BJ (cell line): ENCODE measurements at regions not wholly inside any gene's neighbourhood (a gene's known extent, or its start where the extent isn't known, plus 50 kb on each side); places are given as distances from the start of the nearest gene placed in this dataset.

ENCODE experiments used
- CTCF ChIA-PET: fragments of 350-600 bp; formaldehyde crosslinking; extraction: SDS; loops from one replicate; lab custom pipeline; 2021; ENCODE audit warnings: antibody characterized with exemption, inconsistent platforms; lab: Yijun Ruan, JAX
- POLR2A ChIA-PET: fragments of 300-600 bp; sonication (Branson Sonifier 250); formaldehyde crosslinking; extraction: SDS; loops from one replicate; lab custom pipeline; 2021; ENCODE audit warnings: antibody characterized with exemption; lab: Charles Lee
- DNase-seq: peaks from one replicate; pipeline ENCODE4 v3.0.0-alpha.2; 2011; ENCODE audit warnings: low read depth
- H3K27me3 ChIP-seq: 2 replicates; pipeline ENCODE4 v1.6.0; 2011; ENCODE audit warnings: low read length; ENCODE audit not compliant: control insufficient read depth, insufficient read depth
- H3K36me3 ChIP-seq: 2 replicates; pipeline ENCODE4 v1.5.1; 2011; ENCODE audit warnings: low read length; ENCODE audit not compliant: control insufficient read depth, insufficient read depth
- H3K4me3 ChIP-seq: 2 replicates; pipeline ENCODE4 v1.5.1; 2011; ENCODE audit warnings: low read depth, mild to moderate bottlenecking, control low read depth, low read length
- CTCF ChIP-seq: IDR thresholded peaks from 2 replicates; pipeline ENCODE4 v1.5.1; 2011; ENCODE audit warnings: low read depth, mild to moderate bottlenecking, control low read depth, inconsistent platforms, low read length, moderate library complexity; ENCODE audit not compliant: insufficient read depth

GRCh38 chr10:64501807-64502206, 980.6 kb downstream of the REEP3 start:
- Histone ChIP-seq H3K27me3 (no peaks in the 10 kb centered on the region), H3K36me3 (no peaks in the 10 kb centered on the region), H3K4me3 (no peak overlapping the region)
- no peak for TF ChIP-seq CTCF
- DNase-seq = no peak
- CTCF ChIA-PET = interaction anchor here (0.6 kb wide), 1 partner anchor 16 kb away, joined by 5 read pairs; no protein-coding TSS in a partner anchor
- POLR2A ChIA-PET = no interaction called here

GRCh38 chr10:64502936-64503335, 981.7 kb downstream of the REEP3 start:
- CTCF ChIA-PET = no interaction called here
- POLR2A ChIA-PET = no interaction called here

GRCh38 chr10:64503429-64503828, 982.2 kb downstream of the REEP3 start:
- H3K27me3 ChIP-seq = no peaks in the 10 kb centered on the region

More at GRCh38 chr10:64502936-64503335, 981.7 kb downstream of the REEP3 start:
- Histone ChIP-seq H3K27me3 (no peaks in the 10 kb centered on the region), H3K4me3 (no peak overlapping the region), H3K36me3 (no peaks in the 10 kb centered on the region)
- TF ChIP-seq CTCF = no peak
- DNase-seq = no peak

GRCh38 chr10:64505501-64505900, 984.3 kb downstream of the REEP3 start:
- no peak for TF ChIP-seq CTCF
- no peak for DNase-seq
- ChIA-PET CTCF (no interaction called here), POLR2A (no interaction called here)
- Histone ChIP-seq H3K36me3 (no peaks in the 10 kb centered on the region), H3K27me3 (no peaks in the 10 kb centered on the region), H3K4me3 (no peak overlapping the region)

More at GRCh38 chr10:64503429-64503828, 982.2 kb downstream of the REEP3 start:
- Histone ChIP-seq H3K36me3 (no peaks in the 10 kb centered on the region), H3K4me3 (no peak overlapping the region)
- CTCF ChIA-PET = no interaction called here
- POLR2A ChIA-PET = no interaction called here
- TF ChIP-seq CTCF = no peak
- DNase-seq = no peak

GRCh38 chr10:64506963-64507362, 985.8 kb downstream of the REEP3 start:
- POLR2A ChIA-PET = no interaction called here
- no peak for DNase-seq
- CTCF ChIA-PET = no interaction called here
- Histone ChIP-seq H3K4me3 (no peak overlapping the region), H3K36me3 (no peaks in the 10 kb centered on the region), H3K27me3 (no peaks in the 10 kb centered on the region)
- no peak for TF ChIP-seq CTCF
